Aorta (tissue), 5 donors: ENCODE measurements at regions not wholly inside any gene's neighbourhood (a gene's known extent, or its start where the extent isn't known, plus 50 kb on each side); places are given as distances from the start of the nearest gene placed in this dataset.

Source experiments
- ATAC-seq: fragments of 200-7000 bp; cut with Tn5 transposase; one replicate; pipeline ENCODE4 v1.9.1; 2022; ENCODE audit warnings: moderate library complexity; ENCODE audit not compliant: low FRiP score
- DNase-seq, 2 donors: peaks; one replicate each; pipeline ENCODE4 v3.0.0-alpha.2; 2020
- H3K27ac ChIP-seq, 2 donors: one replicate each; pipeline ENCODE4 v1.5.1; 2013; ENCODE audit warnings: low read length in 2 of 2, mild to moderate bottlenecking in 2 of 2, moderate library complexity in 2 of 2, control low read depth in 1 of 2, inconsistent platforms in 1 of 2, low read depth in 1 of 2
- H3K27me3 ChIP-seq, 2 donors: one replicate each; pipeline ENCODE4 v1.6.1; 2013; ENCODE audit warnings: control low read depth in 1 of 2, low read length in 1 of 2, mild to moderate bottlenecking in 1 of 2, moderate library complexity in 1 of 2; ENCODE audit not compliant: insufficient read depth in 2 of 2, control insufficient read depth in 1 of 2
- H3K36me3 ChIP-seq, 2 donors: one replicate each; pipeline ENCODE4 v1.6.1; 2013; ENCODE audit warnings: control low read depth in 1 of 2, low read length in 1 of 2, mild to moderate bottlenecking in 1 of 2; ENCODE audit not compliant: insufficient read depth in 2 of 2, control insufficient read depth in 1 of 2
- H3K4me1 ChIP-seq, 2 donors: one replicate each; pipeline ENCODE4 v1.6.1; 2013; ENCODE audit warnings: low read length in 2 of 2, control low read depth in 1 of 2, mild to moderate bottlenecking in 1 of 2, moderate library complexity in 1 of 2; ENCODE audit not compliant: insufficient read depth in 2 of 2, control insufficient read depth in 1 of 2
- H3K4me3 ChIP-seq, 2 donors: one replicate each; pipeline ENCODE4 v1.5.1; 2013; ENCODE audit warnings: low read length in 2 of 2, control low read depth in 1 of 2, mild to moderate bottlenecking in 1 of 2
- H3K9me3 ChIP-seq: one replicate; pipeline ENCODE4 v1.6.1; 2013; ENCODE audit warnings: mild to moderate bottlenecking, low read length; ENCODE audit not compliant: control insufficient read depth
- WGBS, 2 donors: extraction: QIAGEN DNeasy Blood & Tissue Kit; methylation state at CpG; one replicate each; pipeline ENCODE4 v1.1.7; 2013; 5-methylcytosine and 5-hydroxymethylcytosine counted together
- intact Hi-C, 2 donors: fragments of 100-400 bp; cut with DNase I; formaldehyde crosslinking; loops; one replicate each; pipeline versions ENCODE4 v1.14.2 to v1.15.0; 2022
- donor health status: healthy with polysubstance abuse.
- donor health status: Bipolar disorder and iron deficiency.
- donor health status: DM: no; HTN: no; CAD: no.
- donor health status: DM: no; HTN: no; CAD: no.
- donor health status: DM: yes; HTN: yes; CAD: no.

- Histone ChIP-seq H3K9me3 (no peaks in the 10 kb centered on the region), H3K27me3 (no peaks in the 10 kb centered on the region), H3K36me3 (no peaks in the 10 kb centered on the region), H3K4me1 (no peaks in the 10 kb centered on the region), H3K27ac (no peak overlapping the region), H3K4me3 (no peak overlapping the region)
- ATAC-seq, result no peak
- intact Hi-C loops, result no loop called here
- WGBS, 2 donors, result 87 to 94% methylated on average over 1 of the region's 1 CpG
- no peak for DNase-seq
Measured at GRCh38 chr1:218575856-218576255, 230.7 kb downstream of the TGFB2 start.

GRCh38 chr1:218582646-218583045 is 237.5 kb downstream of the TGFB2 start:
- no peaks in the 10 kb centered on the region for H3K36me3 ChIP-seq
- H3K27me3 ChIP-seq, result no peaks in the 10 kb centered on the region
- intact Hi-C loops, result no loop called here
- no peaks in the 10 kb centered on the region for H3K9me3 ChIP-seq
- H3K27ac ChIP-seq, result no peak overlapping the region
- peaks cover 2 to 3% of the 10 kb centered on the region in 2 donors for H3K4me1 ChIP-seq
- DNase-seq (no peak), ATAC-seq (no peak)
- H3K4me3 ChIP-seq, result no peak overlapping the region

- no peaks in the 10 kb centered on the region for H3K36me3 ChIP-seq
- intact Hi-C loops, result no loop called here
- DNase-seq (no peak), ATAC-seq (no peak)
- H3K4me1 ChIP-seq, result peaks cover 2 to 3% of the 10 kb centered on the region in 2 donors
- no peak overlapping the region for H3K27ac ChIP-seq
- H3K27me3 ChIP-seq, result no peaks in the 10 kb centered on the region
- 8 to 20% methylated on average over 3 of the region's 3 CpGs for WGBS, 2 donors
- H3K9me3 ChIP-seq, result no peaks in the 10 kb centered on the region
- no peak overlapping the region for H3K4me3 ChIP-seq
Measured at GRCh38 chr1:218584418-218585155, 239.5 kb downstream of the TGFB2 start.

- DNase-seq, result peak in 1 of 2 donors; percentile 48
- peak; percentile 67 for ATAC-seq
Measured at GRCh38 chr1:218585511-218586184, 240.5 kb downstream of the TGFB2 start.

GRCh38 chr1:218587900-218588299 is 242.8 kb downstream of the TGFB2 start:
- no peaks in the 10 kb centered on the region for H3K27me3 ChIP-seq
- H3K9me3 ChIP-seq, result no peaks in the 10 kb centered on the region
- 70 to 73% methylated on average over 2 of the region's 2 CpGs for WGBS, 2 donors
- ATAC-seq (no peak), DNase-seq (no peak)
- H3K27ac ChIP-seq, result no peak overlapping the region
- H3K4me3 ChIP-seq, result no peak overlapping the region
- intact Hi-C loops, result no loop called here
- no peaks in the 10 kb centered on the region for H3K36me3 ChIP-seq
- H3K4me1 ChIP-seq, result peaks cover 3% of the 10 kb centered on the region in 2 donors

More at GRCh38 chr1:218585511-218586184, 240.5 kb downstream of the TGFB2 start:
- H3K4me1 ChIP-seq, result peaks cover 2 to 3% of the 10 kb centered on the region in 2 donors
- H3K9me3 ChIP-seq, result no peaks in the 10 kb centered on the region
- no peaks in the 10 kb centered on the region for H3K36me3 ChIP-seq
- no peaks in the 10 kb centered on the region for H3K27me3 ChIP-seq
- no peak overlapping the region for H3K27ac ChIP-seq
- no peak overlapping the region for H3K4me3 ChIP-seq
- intact Hi-C loops, result no loop called here
- 14 to 19% methylated on average over 10 of the region's 10 CpGs for WGBS, 2 donors

- H3K27me3 ChIP-seq, result no peaks in the 10 kb centered on the region
- H3K9me3 ChIP-seq, result no peaks in the 10 kb centered on the region
- peaks cover 3 to 5% of the 10 kb centered on the region in 2 donors for H3K4me1 ChIP-seq
- intact Hi-C loops, result no loop called here
- WGBS, 2 donors, result 21 to 24% methylated on average over 13 of the region's 13 CpGs
- no peak overlapping the region for H3K27ac ChIP-seq
- peak overlapping the region in 1 of 2 donors; percentile 34 for H3K4me3 ChIP-seq
- no peak for DNase-seq
- no peaks in the 10 kb centered on the region for H3K36me3 ChIP-seq
- ATAC-seq, result no peak
Measured at GRCh38 chr1:218588540-218589172, 243.5 kb downstream of the TGFB2 start.

GRCh38 chr1:218589487-218589886 is 244.4 kb downstream of the TGFB2 start:
- no peak overlapping the region for H3K27ac ChIP-seq
- peaks cover 3 to 5% of the 10 kb centered on the region in 2 donors for H3K4me1 ChIP-seq
- intact Hi-C loops, result no loop called here
- ATAC-seq (no peak), DNase-seq (no peak)
- no peaks in the 10 kb centered on the region for H3K36me3 ChIP-seq
- no peaks in the 10 kb centered on the region for H3K27me3 ChIP-seq
- 93 to 94% methylated on average over 6 of the region's 6 CpGs for WGBS, 2 donors
- no peak overlapping the region for H3K4me3 ChIP-seq
- no peaks in the 10 kb centered on the region for H3K9me3 ChIP-seq

GRCh38 chr1:218591966-218592365 is 246.8 kb downstream of the TGFB2 start:
- intact Hi-C loops, result no loop called here
- no peak overlapping the region for H3K4me3 ChIP-seq
- peaks cover 0 to 2% of the 10 kb centered on the region in 2 donors for H3K4me1 ChIP-seq
- H3K9me3 ChIP-seq, result no peaks in the 10 kb centered on the region
- DNase-seq, result no peak
- no peak overlapping the region for H3K27ac ChIP-seq
- H3K36me3 ChIP-seq, result no peaks in the 10 kb centered on the region
- no peaks in the 10 kb centered on the region for H3K27me3 ChIP-seq
- ATAC-seq, result no peak
